IPS DF 19.7 (cell line): ENCODE measurements at regions not wholly inside any gene's neighbourhood (a gene's known extent, or its start where the extent isn't known, plus 50 kb on each side); places are given as distances from the start of the nearest gene placed in this dataset.
"Not testable (repeated sequence)": the region's sequence is repeated elsewhere in the genome, so short reads cannot be mapped to it uniquely, and the experiment has no call there.

Experiments used
- DNase-seq: peaks from one replicate; pipeline ENCODE4 v3.0.0-alpha.2; 2013; ENCODE audit warnings: low read depth, low spot score

DNA sequence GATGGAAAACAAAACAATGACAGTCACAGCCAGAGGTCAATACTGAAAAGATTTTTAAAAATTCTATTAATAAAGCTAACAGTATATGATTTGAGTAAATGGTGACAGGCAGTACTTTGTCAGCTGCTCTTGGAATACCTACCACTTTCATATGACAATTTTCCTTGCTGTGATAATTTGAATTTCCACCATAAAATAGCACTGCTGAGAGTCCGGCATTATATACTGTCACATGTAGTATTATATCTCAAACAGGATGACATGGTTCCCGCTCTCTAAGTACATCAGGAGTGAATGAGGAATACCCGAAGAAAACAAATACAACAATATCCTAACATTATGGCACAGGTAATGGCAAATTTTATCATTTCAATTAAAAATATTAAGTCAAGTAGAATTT, 146.8 kb upstream of the TMPRSS15 start:
- no peak for DNase-seq

DNA sequence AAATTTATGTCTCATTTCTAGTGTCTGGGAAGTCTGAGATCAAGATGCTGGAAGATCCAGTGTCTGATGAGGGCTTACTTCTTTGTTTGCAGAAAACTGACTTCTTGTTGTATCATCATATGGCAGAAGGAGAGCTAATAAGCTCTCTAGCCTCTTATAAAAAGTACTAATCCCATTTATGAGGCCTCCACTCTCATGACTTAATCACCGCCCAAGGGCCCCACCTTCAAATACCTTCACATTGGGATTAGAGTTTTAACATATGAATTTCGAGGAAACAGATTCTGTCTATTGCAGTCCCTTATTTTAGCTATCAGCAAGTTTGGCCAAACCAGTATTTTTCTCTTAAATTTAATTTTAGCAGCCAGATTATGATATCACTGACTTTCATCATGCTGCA, 150.2 kb upstream of the TMPRSS15 start:
- DNase-seq, result no peak

DNA sequence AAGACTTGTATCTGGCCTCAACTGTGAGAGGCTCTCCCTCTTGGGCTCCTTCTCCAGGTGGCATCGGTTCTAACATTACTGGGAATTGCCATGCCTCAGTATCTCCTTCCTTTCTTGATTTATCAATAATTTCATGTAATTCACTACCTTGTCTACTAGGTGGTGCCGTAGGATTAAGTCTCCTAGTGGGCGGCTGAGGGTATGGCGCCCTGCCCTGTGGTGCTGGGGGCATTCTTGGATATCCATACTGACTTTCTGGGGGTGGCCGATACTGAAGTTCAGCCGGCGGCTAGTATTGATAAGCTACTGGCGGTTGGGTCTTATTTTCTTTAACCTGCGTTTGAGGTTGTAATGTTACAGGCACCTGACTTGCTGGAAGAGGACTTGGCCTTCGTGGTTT, 164.2 kb upstream of the TMPRSS15 start:
- DNase-seq, result not testable (repeated sequence)

DNA sequence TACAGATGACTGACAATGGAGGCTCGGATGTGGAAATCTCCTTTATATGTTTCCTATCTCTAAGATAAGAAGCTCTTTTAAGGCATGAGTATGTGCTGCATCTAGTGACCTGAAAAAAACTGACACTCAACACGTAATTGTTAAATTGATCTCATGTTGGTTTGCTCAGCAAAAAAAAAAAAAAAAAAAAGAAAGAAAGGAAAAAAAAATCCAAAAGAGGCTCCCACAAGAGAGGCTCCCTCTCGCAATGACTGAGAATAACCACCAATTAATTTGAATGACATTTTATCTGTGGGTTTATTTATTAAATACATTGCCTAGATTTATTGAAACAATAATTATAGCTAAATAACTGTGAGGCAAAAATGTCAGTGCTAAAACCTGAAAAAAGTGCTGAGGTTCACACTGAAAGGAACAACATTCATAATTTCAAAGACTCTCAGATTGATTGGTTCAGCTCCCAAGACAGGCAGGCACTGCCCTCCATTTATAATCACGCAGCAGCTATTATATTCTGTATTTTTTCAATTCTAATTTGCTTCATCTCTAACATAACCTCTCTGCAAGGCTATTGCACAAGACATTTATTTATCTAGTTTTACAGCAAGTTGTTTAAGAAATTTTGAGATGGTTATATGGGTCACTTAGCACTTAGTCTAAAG, 184.5 kb upstream of the TMPRSS15 start:
- DNase-seq, result no peak

DNA sequence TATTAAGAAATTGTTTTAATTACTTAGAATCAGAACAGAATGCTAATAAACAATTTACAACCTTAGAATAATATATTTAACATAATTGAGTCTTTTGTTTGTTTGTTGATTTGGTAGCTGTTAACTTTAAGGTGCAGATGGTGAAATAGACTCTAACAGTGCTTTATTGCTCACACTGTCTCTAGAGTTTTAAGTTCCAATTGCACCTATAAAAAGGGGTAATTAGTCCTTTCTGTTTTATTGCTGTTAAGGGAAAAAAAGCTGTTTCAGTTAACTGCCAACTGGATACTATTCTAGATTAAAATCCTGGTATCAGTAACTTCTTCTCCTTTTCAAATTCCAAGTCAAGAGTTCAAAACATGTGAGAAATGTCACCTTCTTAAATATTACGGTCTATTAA, 197.6 kb upstream of the TMPRSS15 start:
- no peak for DNase-seq

DNA sequence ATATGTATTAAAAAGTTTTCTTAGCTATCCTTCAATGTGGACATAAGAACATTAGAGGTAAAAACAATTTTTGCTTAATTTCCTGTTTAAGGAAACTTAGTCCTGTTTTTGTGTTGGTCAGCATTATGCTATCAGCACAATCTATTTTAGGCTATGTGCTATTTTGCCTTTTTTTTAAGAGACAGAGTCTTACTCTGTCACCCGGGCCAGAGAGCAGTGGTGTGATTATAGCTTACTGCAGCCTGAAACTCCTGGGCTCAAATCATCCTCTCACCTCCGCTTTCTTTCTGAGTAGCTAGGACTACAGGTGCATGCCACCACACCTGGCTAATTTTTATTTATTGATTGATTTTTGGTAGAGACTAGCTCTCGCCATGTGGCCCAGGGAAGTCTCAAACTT, 199.1 kb upstream of the TMPRSS15 start:
- DNase-seq, result no peak

DNA sequence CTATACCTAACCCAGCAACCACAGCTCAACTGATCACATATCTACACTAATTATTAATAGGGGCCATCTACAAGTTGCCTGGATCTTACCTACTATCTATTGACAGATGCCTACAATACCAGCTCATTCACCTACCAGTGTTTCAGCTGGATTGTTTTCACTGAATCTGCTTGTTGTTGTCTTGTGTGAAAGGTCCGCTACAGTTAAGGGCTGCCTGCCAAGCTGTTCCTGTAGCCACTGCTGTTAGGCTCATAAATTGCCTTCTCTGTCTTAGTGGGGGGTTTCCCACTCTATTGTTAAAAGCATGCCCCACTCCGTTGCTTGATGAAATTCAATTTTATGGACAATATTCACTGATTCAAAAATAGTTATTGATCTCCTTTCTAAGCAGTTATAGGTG, 199.7 kb upstream of the TMPRSS15 start:
- DNase-seq, result no peak

DNA sequence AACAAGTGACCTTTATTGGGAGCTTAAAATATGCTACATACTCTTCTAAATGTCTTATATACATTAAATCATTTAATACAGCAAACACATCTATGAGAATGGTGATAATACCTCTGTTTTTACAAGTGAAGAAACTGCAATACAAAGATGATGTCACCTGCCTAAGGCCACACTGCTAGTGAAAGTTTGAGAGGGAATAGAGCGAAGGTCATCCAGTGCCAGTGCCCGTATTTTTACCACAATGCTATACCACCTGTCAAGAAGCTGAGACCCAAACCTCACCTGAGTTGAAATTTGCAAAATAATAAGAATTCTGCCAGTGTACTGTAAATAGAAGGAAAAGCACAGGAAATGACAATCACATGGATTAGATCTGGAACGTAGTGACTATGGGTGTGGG, 200.4 kb upstream of the TMPRSS15 start:
- DNase-seq, result no peak

DNA sequence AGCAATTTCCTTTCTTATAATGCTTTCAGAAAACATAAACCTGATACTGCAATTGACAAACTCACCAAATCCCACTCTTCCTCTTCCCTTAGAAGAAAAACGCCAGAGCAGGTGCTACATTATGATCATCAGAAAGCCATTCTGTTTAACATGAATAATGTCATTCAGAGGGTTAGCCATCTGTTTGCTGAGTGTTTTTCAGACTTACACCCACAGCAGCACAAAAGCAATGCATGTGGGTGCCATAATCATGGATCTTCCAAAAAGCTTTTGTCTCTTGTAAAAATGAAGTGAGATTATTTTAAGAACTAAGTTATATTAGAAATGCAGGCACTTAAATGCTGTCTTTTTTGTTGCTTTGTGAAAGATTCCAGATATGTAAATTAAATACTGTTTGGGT, 204.6 kb upstream of the TMPRSS15 start:
- no peak for DNase-seq

DNA sequence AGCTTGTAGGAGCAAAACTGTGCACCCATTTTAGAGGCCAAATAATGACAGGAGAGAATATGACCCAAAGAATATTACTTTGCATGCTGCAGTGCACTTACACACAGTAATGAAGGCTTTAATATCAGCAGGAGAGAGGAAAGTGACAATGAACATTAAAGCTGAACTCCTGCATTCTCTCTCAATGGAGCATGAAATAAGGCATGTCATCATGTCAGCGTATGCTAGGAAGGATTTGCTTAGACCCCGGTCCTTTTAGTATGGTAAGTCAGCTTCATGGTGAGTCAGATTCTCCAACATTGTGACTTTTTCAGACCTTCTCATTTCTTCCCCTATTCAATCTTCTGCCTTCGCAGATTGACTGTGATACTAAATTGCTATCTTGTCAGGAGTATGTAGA, 210.7 kb upstream of the TMPRSS15 start:
- no peak for DNase-seq

DNA sequence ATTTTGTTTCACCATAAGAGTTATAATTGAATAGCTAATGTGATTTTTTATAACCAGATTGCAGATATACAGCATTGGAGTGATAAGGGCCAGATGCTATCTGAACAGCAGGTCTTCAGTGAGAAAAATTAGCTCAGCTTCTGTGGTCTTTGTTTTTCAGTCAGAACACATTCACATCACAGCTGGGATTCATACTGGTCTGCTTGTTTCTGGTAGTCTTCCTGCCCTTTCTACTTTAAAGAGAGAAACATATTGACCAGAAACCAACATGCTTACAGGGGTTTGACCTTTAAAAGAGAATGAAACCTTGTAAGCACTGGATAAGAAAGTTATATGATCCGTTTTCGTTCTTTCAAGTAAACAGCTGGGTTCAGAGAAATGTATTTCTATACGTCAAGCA, 213.7 kb upstream of the TMPRSS15 start:
- no peak for DNase-seq

DNA sequence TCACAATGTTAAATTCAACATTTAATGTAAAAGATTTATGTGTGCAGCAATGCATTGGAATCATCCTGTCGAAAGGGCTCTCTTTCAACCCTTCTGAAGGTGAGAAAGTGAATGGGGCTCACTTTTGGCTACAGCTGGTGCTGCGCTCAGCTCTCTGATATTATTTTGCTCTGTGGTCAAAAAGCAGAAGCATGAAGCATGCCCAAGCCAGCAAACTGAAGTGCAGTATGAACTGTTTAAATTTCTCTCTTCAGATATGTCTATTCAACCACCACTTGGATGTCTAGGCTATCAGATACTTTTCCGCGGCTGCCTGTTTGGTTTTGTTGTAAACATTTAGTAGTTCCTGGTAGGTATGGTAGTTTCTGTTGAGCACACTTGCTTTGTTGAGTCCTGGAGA, 216.9 kb upstream of the TMPRSS15 start:
- DNase-seq, result no peak

DNA sequence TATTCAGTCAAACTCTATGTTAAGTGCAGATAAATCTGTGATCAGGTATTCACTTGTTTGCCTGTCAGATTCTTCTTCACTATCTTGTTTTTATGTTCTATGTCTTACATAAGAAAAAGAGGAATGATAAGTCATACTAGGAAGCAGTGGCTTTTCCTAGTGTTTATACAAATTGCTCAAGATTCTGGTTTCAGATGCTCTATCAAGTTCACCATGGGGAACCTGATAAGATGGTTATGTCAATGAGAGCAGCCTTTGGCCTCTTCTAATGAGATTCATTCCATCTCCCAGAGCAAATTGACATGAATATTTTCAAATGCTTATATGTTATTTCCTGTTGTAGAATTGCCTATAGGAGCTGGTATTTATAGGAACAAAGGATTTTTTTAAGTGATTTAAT, 218.8 kb upstream of the TMPRSS15 start:
- DNase-seq, result no peak

DNA sequence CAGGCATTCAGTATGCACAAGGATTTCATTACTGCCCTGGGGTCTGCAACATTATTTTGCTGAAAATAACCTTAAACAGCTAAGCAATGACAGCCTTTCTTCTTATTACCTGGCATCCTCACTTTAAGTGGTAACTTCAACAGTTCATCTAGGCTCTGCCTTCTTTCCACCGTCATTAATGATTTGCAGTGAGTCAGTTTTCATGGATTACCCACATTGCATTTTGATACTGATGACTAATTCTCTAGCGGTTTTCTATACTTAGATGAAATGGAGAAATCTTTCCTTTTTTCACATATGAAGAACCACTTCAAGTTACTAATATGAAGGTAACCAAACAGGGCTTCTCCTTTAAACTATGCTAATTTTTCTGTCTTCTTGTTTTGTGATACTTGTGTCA, 226.9 kb upstream of the TMPRSS15 start:
- no peak for DNase-seq

DNA sequence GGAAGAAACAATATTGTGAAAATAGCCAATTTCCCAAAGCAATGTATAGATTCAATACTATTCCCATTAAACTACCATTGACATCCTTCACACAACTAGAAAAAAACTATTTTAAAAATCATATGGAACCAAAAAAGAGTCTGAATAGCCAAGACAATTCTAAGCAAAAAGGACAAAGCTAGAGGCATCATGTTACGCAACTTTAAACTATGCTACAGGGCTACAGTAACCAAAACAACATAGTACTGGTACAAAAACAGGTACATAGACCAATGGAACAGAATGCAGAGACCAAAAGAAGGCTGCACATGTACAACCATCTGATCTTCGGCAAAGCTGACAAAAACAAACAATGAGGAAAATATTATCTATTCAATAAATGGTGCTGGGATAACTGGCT, 233.3 kb upstream of the TMPRSS15 start:
- DNase-seq, result no peak

DNA sequence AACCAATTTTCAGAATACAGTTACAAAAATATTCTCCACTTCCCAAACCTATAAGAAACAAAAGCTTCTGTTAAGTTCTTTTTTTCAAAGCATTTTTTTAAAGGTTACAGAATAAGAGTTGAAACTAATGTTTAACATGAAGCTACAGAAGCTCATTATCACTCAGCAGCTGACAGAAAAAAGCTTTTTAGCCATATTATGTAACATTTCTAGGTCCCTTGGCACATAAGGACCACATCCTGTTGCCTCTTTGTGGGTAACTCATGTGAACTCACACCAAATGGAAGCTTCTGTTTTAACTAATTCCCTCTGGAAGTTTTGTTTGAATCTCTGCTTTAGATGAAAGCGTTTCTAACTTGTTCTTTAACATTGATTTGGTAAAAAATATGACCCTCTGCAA, 242.5 kb upstream of the TMPRSS15 start:
- no peak for DNase-seq

DNA sequence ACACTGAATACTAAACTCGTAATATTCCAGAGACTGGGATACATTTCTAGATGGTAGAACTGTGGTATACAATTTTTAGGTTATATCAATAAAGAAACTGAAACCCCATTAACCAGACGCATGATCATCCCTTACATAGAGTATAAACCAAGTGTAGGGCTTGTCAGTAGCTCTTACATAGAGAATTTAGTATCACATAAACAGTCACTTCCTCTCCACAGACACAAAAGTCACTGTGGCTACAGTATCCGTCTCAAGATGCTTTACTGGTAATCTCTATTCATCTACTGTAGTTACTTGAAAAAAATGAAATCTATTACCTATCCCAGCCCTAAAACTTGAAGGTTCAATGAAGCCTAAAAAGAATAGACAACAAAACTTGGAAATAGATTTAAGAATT, 252.3 kb upstream of the TMPRSS15 start:
- DNase-seq, result no peak

DNA sequence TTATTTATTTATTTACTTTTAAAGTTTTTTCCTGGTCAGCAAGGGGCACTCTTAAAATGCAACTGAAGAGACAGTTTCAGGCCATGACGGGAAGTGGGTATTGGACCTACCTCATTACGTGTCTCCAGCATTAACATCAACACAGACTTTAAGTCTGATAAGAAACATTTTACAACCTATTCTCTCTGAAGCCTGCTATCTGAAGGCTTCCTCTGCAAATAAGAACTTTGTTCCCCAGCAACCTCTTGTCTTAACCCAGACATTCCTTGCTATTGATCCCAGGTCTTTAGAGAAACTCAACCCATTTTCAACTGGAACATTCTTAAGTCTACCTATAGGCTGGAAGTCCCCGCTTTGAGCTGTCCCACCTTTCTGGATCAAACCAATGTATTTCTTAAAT, 258.3 kb upstream of the TMPRSS15 start:
- no peak for DNase-seq

DNA sequence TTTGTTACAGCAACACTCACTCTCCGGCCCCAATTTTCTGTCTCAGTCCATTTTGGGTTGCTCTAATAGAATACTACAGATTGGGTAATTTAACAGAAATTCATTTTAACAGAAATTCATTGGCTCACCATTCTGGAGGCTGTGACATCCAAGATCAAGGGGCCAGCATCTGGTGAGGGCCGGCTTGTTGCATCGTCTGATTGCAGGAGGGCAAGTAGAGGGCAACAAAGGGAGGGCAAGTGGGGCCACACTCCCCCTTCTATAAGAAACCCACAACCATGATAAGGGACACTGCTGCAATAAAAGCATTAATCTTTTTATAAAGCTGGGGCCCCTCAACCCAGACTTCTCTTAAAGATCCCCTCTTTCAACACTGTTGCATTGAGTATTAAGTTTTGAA, 260.1 kb upstream of the TMPRSS15 start:
- no peak for DNase-seq

DNA sequence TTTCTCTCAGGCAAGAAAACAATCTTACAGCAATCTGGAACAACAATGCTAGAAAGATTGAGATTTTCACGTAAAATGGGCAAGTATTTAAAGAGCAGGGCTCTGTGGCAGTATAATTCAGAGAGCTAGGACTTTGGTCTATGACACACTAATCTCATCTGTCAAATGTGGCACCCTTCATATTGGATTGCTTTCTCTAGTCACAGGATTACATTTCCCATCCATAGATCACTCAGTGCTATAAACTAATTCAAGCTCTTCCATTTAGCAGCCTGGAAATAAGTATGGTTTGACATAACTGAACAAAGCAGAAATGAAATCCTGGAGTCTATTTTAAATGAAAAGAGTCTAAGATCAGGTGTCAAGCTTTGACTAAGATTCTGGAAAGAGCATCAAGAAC, 263.1 kb upstream of the TMPRSS15 start:
- no peak for DNase-seq

DNA sequence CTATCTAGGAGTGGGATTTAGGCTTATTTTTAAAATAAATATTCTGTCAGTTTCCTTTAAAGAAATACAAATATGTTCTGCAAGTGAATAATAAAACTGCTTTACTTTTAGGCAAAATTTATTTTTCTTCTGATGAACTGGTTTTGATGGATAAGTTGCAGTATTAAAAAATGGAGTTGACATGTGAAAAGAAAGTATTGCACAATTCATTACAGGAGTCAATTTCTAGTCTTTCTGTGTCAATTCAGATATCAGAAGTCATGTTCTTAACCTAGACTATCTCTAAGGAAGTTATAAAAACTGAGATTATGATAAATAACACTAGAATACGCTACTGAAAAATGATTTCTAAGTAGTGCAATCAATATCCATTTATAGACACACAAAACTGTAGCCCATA, 270.2 kb upstream of the TMPRSS15 start:
- DNase-seq, result no peak

DNA sequence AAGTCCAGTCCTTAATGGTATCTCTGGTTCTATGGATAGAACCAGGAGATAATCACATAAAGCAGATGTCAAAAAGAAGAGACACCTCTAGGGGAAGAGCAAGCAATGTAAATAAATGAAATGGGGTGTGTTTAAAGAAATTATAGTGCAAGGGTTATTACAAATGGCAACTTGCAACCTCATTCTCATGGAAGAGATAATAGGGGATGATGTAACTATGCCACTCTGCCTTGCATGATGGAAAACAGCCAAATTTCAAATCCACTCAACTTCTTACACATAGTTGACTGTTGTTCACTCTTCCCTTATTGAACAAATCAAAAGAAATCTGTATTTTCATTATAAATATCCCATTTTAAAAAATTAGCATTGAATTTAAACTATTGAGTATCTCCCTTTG, 274.0 kb upstream of the TMPRSS15 start:
- DNase-seq, result no peak

DNA sequence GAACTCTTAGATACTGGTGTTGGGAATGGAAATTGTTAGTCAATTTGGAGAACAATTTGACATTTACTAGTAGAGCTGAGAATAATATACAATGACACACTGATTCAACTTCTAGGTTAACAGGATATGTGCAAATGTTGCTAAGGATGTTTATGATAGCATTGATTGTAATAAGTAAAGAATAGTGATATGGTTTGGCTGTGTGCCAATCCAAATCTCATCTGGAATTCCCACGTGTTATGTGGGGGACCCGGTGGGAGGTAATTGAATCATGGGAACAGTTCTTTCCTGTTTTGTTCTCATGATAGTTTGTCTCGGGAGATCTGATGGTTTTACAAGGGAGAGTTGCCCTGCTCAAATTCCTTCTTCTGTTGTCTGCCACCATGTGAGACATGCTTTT, 302.4 kb upstream of the TMPRSS15 start:
- DNase-seq, result no peak

DNA sequence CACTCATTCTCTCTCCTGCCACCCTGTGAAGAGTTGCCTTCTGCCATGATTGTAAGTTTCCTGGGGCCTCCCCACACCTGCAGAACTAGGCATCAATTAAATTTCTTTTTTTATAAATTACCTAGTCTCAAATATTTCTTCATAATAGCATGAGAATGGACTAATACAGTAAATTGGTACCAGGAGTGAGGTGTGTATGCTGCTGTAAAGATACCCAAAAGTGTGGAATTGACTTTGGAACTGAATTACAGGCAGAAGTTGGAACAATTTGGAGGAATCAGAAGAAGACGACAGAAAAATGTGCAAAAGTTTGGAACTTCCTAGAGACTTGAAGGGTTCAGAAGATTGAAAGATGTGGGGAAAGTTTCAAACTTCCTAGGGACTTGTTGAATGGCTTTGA, 308.1 kb upstream of the TMPRSS15 start:
- no peak for DNase-seq
